MV-4-11 (cell line): ENCODE measurements at regions not wholly inside any gene's neighbourhood (a gene's known extent, or its start where the extent isn't known, plus 50 kb on each side); places are given as distances from the start of the nearest gene placed in this dataset.
"Not testable (repeated sequence)": the region's sequence is repeated elsewhere in the genome, so short reads cannot be mapped to it uniquely, and the experiment has no call there.

Experiments
- DNase-seq: peaks from one replicate; lab custom pipeline; 2025; lab: John Stamatoyannopoulos, UW

DNA sequence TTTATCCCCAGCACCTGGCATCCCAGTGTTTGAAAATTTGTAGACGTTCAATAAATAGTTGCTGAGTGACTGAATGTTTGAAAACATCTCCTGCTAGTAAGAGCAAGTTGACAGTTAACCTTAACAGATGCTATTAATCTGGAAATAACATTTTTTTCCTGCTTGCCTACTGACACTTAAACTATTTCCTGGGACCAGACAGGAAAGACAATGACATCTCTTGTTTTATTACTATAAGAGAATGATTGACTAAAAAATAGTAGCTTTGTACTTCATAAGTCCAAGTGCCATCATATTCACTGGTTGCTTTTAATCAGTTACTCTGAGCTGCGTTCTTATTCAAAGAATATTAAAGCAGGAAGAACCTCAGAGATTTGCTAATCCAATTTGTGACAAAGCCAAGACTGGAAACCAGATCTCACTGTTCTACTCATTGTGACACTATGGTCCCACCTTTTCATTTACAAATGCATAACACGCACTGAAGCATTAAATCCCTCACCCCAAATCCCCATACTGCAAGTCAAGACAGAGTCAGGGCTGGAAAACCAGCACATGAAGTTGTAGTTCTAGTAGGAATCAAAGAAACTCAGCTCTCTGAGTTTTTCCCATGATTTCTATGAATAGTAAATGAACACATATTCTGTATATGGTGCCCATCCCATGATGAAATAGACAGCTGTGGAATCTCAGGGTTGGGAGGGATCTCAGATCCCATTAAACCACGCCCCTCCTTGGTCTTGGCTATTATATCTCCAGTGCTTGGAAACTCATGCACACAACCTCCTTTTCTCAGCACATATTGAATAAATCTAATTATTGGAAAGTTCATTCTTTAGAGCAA, 212.7 kb upstream of the P2RY1 start:
- DNase-seq: no peak

DNA sequence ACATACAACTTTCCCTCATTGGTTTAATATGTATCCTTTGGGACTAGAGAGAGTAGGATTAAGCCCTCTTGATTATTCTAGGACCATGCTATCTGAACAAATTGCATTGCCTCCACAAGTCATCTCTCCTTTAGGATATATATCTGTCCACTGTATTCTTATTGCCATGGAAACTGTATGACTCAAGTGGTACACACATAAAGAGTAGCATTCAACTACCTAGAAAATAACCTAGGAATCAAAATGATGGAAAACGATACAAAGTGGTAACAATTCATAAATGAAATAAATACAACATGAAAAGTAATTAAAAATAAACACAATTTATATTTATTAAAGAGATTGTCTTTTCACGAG, 212.1 kb upstream of the P2RY1 start:
- no peak for DNase-seq

- DNase-seq: peak; percentile 42
These were observed 211.5 kb upstream of the P2RY1 start for GRCh38 chr3:152623286-152623911.

DNA sequence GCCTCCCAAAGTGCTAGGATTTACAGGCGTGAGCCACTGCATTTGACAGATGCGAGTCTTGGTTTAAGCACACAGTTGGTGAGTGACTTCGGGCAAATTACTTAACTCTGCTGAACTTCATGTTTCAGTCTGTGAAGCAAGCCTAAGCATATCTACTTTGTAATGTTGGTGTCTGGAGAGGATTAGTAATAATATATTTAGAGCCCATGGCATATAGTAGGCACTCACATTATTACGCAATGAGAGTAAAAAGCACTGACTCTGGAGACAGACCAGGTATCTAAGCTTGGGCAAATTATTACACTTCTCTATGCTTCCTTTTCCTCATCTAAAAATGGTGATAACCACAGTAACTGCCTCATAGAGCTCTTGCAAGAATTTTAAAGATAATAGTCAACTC, 208.7 kb upstream of the P2RY1 start:
- peak; percentile 35 for DNase-seq

- no peak for DNase-seq
These were observed 206.4 kb upstream of the P2RY1 start for GRCh38 chr3:152628496-152628895.

DNA sequence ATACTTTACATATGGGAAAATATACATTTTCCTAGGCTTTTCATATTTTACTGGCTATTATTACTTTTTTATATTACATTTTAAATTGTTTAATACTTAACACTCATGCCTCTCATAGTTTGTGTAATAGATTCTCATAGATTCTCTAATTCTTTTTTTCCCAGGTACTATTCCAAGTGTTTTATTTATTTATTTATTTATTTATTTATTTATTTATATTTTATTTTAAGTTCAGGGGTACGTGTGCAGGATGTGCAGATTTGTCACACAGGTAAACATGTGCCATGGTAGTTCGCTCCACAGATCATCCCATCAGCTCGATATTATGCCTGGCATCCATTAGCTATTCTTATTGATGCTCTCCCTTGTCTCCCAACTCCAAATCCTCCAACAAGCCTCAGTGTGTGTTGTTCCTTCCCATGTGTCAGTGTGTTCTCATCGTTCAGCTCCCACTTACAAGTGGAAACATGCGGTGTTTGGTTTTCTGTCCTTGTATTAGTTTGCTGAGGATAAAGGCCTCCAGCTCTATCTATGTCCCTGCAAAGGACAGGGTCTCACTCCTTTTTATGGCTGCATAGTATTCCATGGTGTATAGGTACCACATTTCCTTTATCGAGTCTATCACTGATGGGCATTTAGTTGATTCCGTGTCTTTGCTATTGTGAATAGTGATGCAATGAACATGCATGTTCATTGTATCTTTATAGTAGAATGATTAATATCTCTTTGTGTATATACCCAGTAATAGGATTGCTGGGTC, 205.4 kb upstream of the P2RY1 start:
- no peak for DNase-seq

- no peak for DNase-seq
These were observed 199.5 kb upstream of the P2RY1 start for GRCh38 chr3:152635389-152635788.

GRCh38 chr3:152636651-152637050, 198.3 kb upstream of the P2RY1 start:
- DNase-seq: no peak

DNA sequence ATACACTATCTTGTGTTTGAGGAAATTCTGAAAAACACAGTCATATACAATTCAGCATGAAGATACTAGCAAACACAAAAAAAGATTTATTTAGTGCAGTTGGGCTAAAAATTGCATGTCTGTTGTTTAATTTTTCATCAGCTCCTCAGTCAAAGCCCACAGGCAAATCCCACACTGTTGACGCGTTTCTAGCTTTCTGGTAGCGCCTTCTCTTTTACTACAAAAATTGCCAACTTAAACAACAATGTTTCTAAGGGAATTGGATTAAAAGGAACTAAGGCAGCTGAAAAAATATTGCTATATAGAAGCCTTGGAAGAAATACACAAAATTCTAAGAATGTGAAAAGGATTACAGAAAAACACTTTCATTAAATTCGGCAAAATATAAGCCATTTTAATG, 196.7 kb upstream of the P2RY1 start:
- DNase-seq: no peak

- DNase-seq: no peak
These were observed 196.1 kb upstream of the P2RY1 start for GRCh38 chr3:152638707-152639450.

DNA sequence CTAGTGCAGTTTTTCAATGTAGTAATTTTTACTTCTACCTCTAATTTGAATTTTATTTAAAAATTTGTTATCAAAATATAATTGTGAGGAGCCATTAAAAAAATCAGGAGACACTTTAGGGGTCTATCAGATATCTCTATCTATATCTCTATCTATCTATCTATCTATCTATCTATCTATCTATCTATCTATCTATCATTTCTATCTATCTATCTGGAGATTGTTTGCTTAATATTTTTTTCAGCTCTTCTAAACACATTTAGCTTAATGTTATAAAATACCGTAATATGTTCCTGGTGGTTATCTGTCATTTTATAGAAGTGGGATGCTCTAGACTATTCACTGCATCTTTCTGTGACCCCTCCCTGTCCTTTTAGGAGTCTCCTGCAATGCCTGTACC, 193.7 kb upstream of the P2RY1 start:
- DNase-seq: no peak

DNA sequence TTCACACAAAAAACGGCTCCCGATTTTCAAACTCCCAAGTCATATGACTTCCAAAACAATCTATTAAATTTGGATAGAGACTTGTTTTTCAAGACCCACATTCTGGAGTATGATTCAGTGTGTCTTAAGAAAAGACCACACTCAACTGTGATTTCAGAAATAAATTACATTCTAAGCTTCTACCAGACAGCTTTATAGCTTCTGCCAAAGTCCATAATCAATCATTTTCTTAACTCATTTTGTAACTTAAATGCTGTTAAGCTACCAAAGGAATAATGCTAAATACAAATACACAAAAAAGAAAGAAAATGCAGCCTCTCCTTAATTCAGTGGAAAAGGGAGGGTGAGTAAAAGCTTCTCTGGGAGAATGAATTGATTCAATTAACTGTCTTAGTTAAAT, 192.3 kb upstream of the P2RY1 start:
- DNase-seq: no peak

GRCh38 chr3:152644478-152644877, 190.5 kb upstream of the P2RY1 start:
- DNase-seq: no peak

DNA sequence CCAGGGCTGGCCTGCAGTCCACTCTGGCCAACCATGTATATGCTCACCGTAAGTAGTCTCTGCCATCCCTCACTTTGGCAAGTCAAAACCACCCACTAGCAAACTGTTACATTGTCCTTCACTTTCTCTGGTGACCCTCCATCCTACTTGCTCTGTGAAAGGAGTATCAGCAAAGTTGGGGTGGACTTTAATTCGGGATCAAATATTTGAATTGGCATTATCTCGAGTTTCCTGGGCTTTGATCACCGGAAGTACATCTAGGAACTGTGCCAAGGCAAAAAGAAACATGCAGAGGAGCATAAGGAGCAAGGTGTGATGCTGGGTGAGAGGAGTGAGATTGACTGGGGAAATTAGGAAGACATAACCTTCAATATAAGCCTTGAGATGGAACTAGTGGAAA, 188.9 kb upstream of the P2RY1 start:
- no peak for DNase-seq

DNA sequence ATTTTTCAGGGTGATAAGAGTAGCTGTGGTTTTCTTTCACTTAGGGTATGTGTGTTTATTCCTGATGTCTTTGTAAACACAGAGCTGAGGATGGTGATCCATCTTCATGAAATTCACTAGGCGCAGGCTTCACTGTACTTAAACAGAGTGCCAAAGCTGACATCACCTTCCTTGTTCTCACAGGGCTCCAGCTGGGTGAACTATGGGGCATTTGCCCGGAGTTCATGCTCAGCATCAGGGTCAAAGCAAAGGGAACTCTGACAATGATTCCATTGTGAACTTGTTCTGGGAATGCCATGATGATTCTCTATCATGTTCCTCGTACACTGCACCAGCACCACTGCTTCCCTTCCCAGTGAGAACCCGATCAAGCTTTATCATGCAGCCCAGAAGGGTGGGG, 184.8 kb upstream of the P2RY1 start:
- DNase-seq: no peak

DNA sequence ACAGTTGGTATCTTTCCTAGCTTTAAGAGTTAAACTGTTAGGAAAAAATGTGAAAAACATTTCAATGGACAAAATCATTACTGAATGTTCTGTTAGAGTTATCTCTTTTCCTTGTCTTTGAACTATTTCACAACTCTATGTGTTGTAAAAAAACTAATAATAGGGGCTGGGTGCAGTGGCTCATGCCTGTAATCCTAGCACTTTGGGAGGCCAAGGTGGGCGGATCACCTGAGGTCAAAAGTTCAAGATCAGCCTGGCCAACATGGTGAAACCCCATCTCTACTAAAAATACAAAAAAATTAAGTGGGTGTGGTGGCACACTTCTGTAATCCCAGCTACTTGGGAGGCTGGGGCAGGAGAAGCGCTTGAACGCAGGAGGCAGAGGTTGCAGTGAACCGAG, 184.0 kb upstream of the P2RY1 start:
- not testable (repeated sequence) for DNase-seq

DNA sequence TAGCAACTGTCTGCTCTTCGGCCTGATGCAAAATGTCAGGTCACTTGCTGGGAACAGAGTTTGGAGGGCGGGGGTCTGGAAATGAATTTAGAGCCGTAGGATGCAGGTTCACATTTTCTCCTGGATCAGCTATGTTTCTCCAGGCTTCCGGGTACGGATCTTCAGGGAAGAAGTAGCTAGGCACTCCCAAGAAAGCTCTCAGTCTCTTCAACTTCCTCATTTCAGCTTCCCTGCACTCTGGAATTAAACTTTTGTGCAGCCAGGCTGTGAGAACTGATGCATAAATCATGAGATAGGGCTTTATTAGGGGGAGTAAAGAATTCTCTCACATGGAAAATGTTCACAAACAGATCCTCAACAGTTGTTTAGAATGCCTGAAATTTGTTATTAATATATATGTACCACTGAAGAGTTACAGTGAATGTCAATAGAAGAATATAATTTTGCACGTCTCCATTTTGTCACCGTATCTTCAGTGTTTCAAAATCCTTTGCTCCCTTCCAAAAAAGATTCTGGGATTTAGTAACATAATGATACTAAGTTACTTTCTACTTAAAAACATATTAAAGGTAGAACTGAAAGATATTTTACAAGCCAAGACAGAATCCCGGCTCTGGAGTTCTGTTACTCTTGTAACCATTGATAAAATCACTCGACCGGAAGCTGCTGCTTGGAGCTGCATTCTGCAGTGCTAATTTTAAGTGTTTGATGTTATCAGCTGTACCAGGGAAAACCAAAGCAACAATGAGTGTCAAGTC, 178.5 kb upstream of the P2RY1 start:
- DNase-seq: peak; percentile 28

GRCh38 chr3:152656972-152657355, 178.0 kb upstream of the P2RY1 start:
- no peak for DNase-seq

DNA sequence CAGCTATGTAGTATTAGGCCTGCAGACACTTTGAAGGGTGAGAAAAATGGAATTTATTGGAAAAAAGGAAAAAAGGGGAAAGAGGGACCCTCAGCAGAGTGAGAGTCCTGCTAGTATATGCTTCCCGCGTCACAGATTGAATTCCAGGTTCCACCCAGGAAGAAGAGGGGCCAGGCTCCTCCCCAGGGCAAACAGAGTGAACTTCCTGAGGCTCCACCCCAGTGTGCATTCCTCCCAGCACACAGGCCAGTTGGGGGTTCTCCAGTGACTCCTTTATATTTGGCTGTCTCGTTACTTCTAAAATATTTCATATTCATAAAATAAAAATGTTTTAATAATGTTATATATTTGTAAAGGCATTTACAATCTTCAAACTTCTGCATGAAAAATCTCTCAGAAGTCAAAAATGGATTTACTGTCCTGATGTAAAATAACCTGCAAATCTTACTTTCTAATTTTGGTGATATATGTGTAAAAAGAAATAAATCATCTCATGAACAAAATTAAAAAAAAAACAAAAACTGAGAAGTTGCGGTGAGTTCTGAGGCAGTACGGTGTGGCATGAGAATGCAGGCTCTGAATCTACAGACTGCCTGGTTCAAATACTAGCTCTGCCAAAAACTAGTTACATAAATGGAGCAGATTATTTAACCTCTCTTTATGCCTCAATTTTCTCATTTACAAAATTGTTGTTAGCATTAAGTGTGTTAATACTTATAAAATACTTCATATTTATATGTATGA, 175.8 kb upstream of the P2RY1 start:
- DNase-seq: no peak

DNA sequence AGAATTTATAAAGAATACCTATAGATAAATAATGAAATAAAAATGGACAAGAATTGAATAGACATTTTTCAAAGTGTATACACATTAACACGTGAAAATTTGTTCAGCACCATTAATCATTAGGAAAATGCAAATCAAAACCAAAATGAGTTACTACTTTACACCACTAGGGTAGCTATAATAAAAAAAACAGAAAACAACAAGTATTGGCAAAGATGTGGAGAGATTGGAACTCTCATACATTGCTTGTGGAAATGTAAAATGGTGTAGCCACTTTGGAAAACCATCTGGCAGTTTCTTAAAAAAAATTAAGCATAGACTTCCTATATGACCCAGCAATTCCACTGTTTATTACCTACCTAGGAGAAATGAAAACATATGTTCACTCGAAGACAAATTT, 172.8 kb upstream of the P2RY1 start:
- no peak for DNase-seq

DNA sequence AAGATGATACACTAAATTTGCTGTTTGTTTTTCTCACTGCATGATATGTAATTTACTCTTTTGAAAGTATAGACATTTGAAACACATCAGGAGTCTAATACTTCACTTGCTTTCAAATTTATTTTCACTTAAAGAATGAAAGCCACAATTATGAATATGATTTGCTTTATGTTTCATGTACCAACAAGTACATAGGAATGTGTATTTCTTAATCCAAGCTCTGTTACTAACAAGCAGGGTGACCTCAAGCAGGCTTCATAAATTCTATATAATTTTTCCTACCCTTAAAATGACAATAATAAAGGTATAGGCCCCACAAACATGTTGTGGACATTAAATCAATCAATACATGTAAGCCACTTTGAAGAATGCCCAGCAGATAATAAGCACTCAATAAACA, 170.2 kb upstream of the P2RY1 start:
- DNase-seq: no peak
